Esophagus squamous epithelium (tissue), 4 donors: ENCODE measurements at regions not wholly inside any gene's neighbourhood (a gene's known extent, or its start where the extent isn't known, plus 50 kb on each side); places are given as distances from the start of the nearest gene placed in this dataset.

ENCODE experiments used
- POLR2A ChIP-seq, 4 donors: fragments of 450-650 bp; IDR thresholded peaks; one replicate each; pipeline ENCODE4 v1.6.1; 2017; ENCODE audit warnings: antibody characterized with exemption in 4 of 4, mild to moderate bottlenecking in 4 of 4, moderate library complexity in 3 of 4
- TF ChIP-seq, protein P1 (sequence below), 6 experiments: fragments of 450-650 bp in 4 of 6; fragments of 200-600 bp in 2 of 6; sonication (generic) in 2 of 6; IDR thresholded peaks; one replicate each; pipeline ENCODE4 v1.5.1; 2016 to 2019; ENCODE audit warnings: antibody characterized with exemption in 6 of 6, mild to moderate bottlenecking in 4 of 6, moderate library complexity in 4 of 6

DNA sequence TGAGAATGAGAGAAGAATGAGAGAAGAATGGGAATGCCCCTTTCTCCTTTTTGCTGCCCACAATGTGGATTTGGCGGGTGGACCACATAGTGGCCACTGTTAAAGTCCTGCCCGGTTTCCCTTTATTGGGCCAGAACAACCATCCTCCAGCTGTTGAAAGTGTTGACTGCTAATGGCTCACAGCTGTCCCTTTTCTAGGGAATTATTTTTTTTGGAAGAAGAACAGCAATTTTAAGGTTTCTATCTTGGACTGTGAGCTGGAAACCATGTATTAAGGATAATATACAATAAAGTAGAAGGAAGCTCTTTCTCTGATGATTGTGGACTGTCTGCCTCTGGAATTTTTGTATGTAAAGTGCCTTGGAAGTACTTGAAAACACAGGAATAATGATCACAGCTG, 185.9 kb downstream of the DMRT2 start:
- TF ChIP-seq, protein P1, sequence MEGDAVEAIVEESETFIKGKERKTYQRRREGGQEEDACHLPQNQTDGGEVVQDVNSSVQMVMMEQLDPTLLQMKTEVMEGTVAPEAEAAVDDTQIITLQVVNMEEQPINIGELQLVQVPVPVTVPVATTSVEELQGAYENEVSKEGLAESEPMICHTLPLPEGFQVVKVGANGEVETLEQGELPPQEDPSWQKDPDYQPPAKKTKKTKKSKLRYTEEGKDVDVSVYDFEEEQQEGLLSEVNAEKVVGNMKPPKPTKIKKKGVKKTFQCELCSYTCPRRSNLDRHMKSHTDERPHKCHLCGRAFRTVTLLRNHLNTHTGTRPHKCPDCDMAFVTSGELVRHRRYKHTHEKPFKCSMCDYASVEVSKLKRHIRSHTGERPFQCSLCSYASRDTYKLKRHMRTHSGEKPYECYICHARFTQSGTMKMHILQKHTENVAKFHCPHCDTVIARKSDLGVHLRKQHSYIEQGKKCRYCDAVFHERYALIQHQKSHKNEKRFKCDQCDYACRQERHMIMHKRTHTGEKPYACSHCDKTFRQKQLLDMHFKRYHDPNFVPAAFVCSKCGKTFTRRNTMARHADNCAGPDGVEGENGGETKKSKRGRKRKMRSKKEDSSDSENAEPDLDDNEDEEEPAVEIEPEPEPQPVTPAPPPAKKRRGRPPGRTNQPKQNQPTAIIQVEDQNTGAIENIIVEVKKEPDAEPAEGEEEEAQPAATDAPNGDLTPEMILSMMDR (IDR thresholded peaks at IDR 0.05), result no peak
- no peak for TF ChIP-seq POLR2A (IDR thresholded peaks at IDR 0.05)
